ENCODE measurements at regions not wholly inside any gene's neighbourhood (a gene's known extent, or its start where the extent isn't known, plus 50 kb on each side); places are given as distances from the start of the nearest gene placed in this dataset.

GRCh38 chr7:108663701-108664100, 94.0 kb downstream of the DNAJB9 start:
- no peak for TF ChIP-seq CTCF (IDR thresholded peaks at IDR 0.05)
- no peak for TF ChIP-seq EZH2 (IDR thresholded peaks at IDR 0.05)
- TF ChIP-seq EZH2phosphoT487 (IDR thresholded peaks at IDR 0.05): no peak

All from neural progenitor cell (in vitro differentiated cells).